ENCODE measurements at regions not wholly inside any gene's neighbourhood (a gene's known extent, or its start where the extent isn't known, plus 50 kb on each side); places are given as distances from the start of the nearest gene placed in this dataset.

DNA sequence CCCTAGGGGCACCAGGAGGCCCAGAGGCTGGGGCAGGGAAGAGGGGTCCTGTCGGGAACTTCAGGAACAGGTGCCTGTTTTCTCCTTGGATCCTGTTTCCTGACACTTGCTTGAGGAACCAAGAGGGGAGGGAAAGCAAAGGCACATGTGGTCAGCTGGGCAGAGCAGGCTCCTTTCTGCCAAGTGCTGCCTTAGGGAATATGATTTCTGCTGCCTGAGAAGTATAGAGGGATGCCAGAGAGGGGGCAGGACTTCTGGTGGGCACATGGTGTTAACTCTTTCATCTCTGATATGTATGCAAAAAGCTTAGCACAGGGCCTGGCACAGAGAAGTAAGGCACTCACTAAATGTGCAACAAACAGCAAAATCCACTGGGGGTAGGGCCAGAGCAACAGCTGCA lies 51.2 kb upstream of the PJA1 start:
- intact Hi-C loops (cut with DNase I): no loop called here
- Histone ChIP-seq H3K27ac (no peak overlapping the region), H3K9me3 (no peaks in the 10 kb centered on the region), H3K4me1 (no peaks in the 10 kb centered on the region), H3K27me3 (no peaks in the 10 kb centered on the region), H3K4me3 (no peak overlapping the region), H3K36me3 (no peaks in the 10 kb centered on the region)
- WGBS (ENCODE audit: insufficient coverage, low coverage, low lambda C conversion rate, missing lambda C conversion rate): 0% methylated on average over 1 of the region's 1 CpG
- DNase-seq (no peak), ATAC-seq (no peak)
- TF ChIP-seq, protein P1, sequence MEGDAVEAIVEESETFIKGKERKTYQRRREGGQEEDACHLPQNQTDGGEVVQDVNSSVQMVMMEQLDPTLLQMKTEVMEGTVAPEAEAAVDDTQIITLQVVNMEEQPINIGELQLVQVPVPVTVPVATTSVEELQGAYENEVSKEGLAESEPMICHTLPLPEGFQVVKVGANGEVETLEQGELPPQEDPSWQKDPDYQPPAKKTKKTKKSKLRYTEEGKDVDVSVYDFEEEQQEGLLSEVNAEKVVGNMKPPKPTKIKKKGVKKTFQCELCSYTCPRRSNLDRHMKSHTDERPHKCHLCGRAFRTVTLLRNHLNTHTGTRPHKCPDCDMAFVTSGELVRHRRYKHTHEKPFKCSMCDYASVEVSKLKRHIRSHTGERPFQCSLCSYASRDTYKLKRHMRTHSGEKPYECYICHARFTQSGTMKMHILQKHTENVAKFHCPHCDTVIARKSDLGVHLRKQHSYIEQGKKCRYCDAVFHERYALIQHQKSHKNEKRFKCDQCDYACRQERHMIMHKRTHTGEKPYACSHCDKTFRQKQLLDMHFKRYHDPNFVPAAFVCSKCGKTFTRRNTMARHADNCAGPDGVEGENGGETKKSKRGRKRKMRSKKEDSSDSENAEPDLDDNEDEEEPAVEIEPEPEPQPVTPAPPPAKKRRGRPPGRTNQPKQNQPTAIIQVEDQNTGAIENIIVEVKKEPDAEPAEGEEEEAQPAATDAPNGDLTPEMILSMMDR (IDR thresholded peaks at IDR 0.05): no peak
- no peak for TF ChIP-seq POLR2A (IDR thresholded peaks at IDR 0.05)

DNA sequence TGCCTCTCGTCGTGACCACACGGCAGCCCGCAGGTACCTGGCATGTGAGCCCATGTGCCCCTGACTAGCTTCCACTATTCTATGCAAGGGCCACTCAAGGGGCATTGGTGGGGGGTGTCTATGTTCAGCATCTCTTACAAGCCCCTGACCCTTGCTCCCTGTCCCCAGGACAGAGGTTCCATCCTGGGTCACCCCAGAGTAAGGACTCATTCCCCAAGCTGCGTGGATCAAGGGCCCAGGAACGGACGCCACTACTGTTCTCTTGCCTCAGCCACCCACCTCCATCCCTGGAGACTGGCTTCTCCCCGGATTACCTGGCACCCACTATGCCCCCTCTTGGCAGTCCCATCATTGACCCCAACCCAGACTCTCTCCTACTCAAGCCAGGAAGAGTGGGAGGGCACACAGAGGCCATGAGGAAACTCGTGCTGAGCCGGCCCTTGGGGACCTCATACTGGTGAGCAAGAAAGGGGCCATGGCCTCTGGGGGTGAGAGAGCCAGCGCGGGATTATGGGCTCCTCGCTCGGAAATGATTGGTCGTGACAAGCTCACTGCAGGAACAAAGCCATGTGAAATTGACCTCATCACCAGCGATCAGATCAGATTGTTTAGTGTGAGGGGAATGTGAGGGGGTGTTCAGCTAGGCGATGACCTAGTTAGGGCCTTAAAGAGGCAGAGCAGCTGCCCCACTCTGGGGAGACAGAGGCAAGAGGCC lies 50.1 kb upstream of the PJA1 start:
- Histone ChIP-seq H3K36me3 (no peaks in the 10 kb centered on the region), H3K27me3 (no peaks in the 10 kb centered on the region), H3K4me3 (no peak overlapping the region), H3K4me1 (no peaks in the 10 kb centered on the region), H3K9me3 (no peaks in the 10 kb centered on the region), H3K27ac (no peak overlapping the region)
- intact Hi-C loops (cut with DNase I): no loop called here
- WGBS (ENCODE audit: insufficient coverage, low coverage, low lambda C conversion rate, missing lambda C conversion rate): 67% methylated on average over 12 of the region's 17 CpGs
- ATAC-seq (no peak), DNase-seq (no peak)
- no peak for TF ChIP-seq POLR2A (IDR thresholded peaks at IDR 0.05)
- TF ChIP-seq, protein P1 (IDR thresholded peaks at IDR 0.05): no peak
